GM10248 (cell line): ENCODE measurements at regions not wholly inside any gene's neighbourhood (a gene's known extent, or its start where the extent isn't known, plus 50 kb on each side); places are given as distances from the start of the nearest gene placed in this dataset.
"Not testable (repeated sequence)": the region's sequence is repeated elsewhere in the genome, so short reads cannot be mapped to it uniquely, and the experiment has no call there.

ENCODE experiments used
- CTCF ChIA-PET: fragments of 300-600 bp; sonication (Branson Sonifier 250); formaldehyde crosslinking; extraction: SDS; loops from one replicate; lab custom pipeline; 2021; ENCODE audit warnings: antibody characterized with exemption; lab: Yijun Ruan, JAX
- POLR2A ChIA-PET: fragments of 350-650 bp; sonication (Branson Sonifier 250); formaldehyde crosslinking; extraction: SDS; loops from one replicate; lab custom pipeline; 2020; ENCODE audit warnings: antibody characterized with exemption; lab: Yijun Ruan, JAX
- DNase-seq: peaks from one replicate; pipeline ENCODE4 v3.0.0; 2012; ENCODE audit errors: extremely low spot score
- CTCF ChIP-seq: IDR thresholded peaks from 2 replicates; pipeline ENCODE4 v1.5.1; 2012; ENCODE audit warnings: mild to moderate bottlenecking, low read depth; ENCODE audit errors: extremely low read depth, missing control alignments, control extremely low read depth

GRCh38 chr4:188374871-188375270 lies 235.6 kb downstream of the TRIML1 start:
- DNase-seq, result no peak
- ChIA-PET POLR2A (no interaction called here), CTCF (no interaction called here)
- TF ChIP-seq CTCF, result no peak

GRCh38 chr4:188377816-188378215 lies 238.6 kb downstream of the TRIML1 start:
- no peak for TF ChIP-seq CTCF
- DNase-seq, result no peak
- CTCF ChIA-PET, result no interaction called here
- POLR2A ChIA-PET, result no interaction called here

GRCh38 chr4:188383180-188383579 lies 243.9 kb downstream of the TRIML1 start:
- ChIA-PET CTCF (no interaction called here), POLR2A (no interaction called here)
- TF ChIP-seq CTCF, result no peak
- DNase-seq, result no peak

GRCh38 chr4:188387179-188387791 lies 248.0 kb downstream of the TRIML1 start:
- DNase-seq, result no peak
- POLR2A ChIA-PET, result no interaction called here
- CTCF ChIA-PET, result no interaction called here
- no peak for TF ChIP-seq CTCF

- POLR2A ChIA-PET, CTCF ChIA-PET, DNase-seq: not testable (repeated sequence)
Measured at GRCh38 chr4:188391349-188391748, 252.1 kb downstream of the TRIML1 start.

- DNase-seq, result no peak
- ChIA-PET POLR2A (no interaction called here), CTCF (no interaction called here)
- TF ChIP-seq CTCF, result no peak
Measured at GRCh38 chr4:188396037-188396436, 256.8 kb downstream of the TRIML1 start.

GRCh38 chr4:188399834-188400233 lies 260.6 kb downstream of the TRIML1 start:
- CTCF ChIA-PET, result no interaction called here
- no peak for TF ChIP-seq CTCF
- no peak for DNase-seq
- POLR2A ChIA-PET, result no interaction called here
